Adrenal gland (tissue), 9 donors: ENCODE measurements at regions not wholly inside any gene's neighbourhood (a gene's known extent, or its start where the extent isn't known, plus 50 kb on each side); places are given as distances from the start of the nearest gene placed in this dataset.

Source experiments
- DNase-seq, 7 donors: peaks; one replicate each; pipeline ENCODE4 v3.0.0-alpha.2; 2019 to 2020
- H3K27ac ChIP-seq, 5 donors: fragments of 200-600 bp; sonication (generic) in 4 of 5; 1 replicate in 3 of 5; 2 replicates in 2 of 5; pipeline versions ENCODE4 v1.5.1 to v1.8.0; 2016 to 2020; ENCODE audit warnings: mild to moderate bottlenecking in 1 of 5
- H3K27me3 ChIP-seq: fragments of 200-600 bp; 2 replicates; pipeline ENCODE4 v1.8.0; 2021
- H3K36me3 ChIP-seq, 2 donors: fragments of 200-600 bp; replicated peaks in 1 of 2; 1 replicate in 1 of 2; 2 replicates in 1 of 2; pipeline versions ENCODE4 v1.5.1 to v1.8.0; 2018 to 2022
- H3K4me1 ChIP-seq, 2 donors: fragments of 200-600 bp; replicated peaks in 1 of 2; 1 replicate in 1 of 2; 2 replicates in 1 of 2; pipeline versions ENCODE4 v1.5.1 to v1.8.0; 2018 to 2021
- H3K4me3 ChIP-seq, 4 donors: fragments of 200-600 bp; sonication (generic) in 3 of 4; one replicate each; pipeline ENCODE4 v1.5.1; 2016 to 2018
- H3K9me3 ChIP-seq, 3 donors: fragments of 200-600 bp; sonication (generic) in 1 of 3; replicated peaks in 1 of 3; 1 replicate in 2 of 3; 2 replicates in 1 of 3; pipeline versions ENCODE4 v1.5.1 to v1.8.0; 2016 to 2021
- POLR2A ChIP-seq, 2 donors: fragments of 450-650 bp; IDR thresholded peaks; one replicate each; pipeline ENCODE4 v1.6.1; 2017; ENCODE audit warnings: antibody characterized with exemption in 2 of 2, mild to moderate bottlenecking in 2 of 2, moderate library complexity in 1 of 2
- WGBS, 4 donors: extraction: QIAGEN DNeasy Blood & Tissue Kit in 2 of 4; methylation state at CpG; one replicate each; pipeline versions ENCODE4 v1.1.5 to v1.1.7; 2013 to 2017; 5-methylcytosine and 5-hydroxymethylcytosine counted together
- intact Hi-C, 2 donors: fragments of 100-400 bp; cut with DNase I; formaldehyde crosslinking; loops; one replicate each; pipeline versions ENCODE4 v1.14.1 to v1.15.0; 2022 to 2023
- TF ChIP-seq, protein P1 (sequence below), 6 experiments: fragments of 450-650 bp in 4 of 6; fragments of 200-600 bp in 2 of 6; sonication (generic) in 1 of 6; IDR thresholded peaks; 1 replicate in 5 of 6; 2 replicates in 1 of 6; pipeline versions ENCODE4 v1.5.1 to v1.8.0; 2016 to 2021; ENCODE audit warnings: antibody characterized with exemption in 6 of 6, mild to moderate bottlenecking in 2 of 6, moderate library complexity in 1 of 6
- donor health status: healthy with polysubstance abuse.
- donor health status: Bipolar disorder and iron deficiency.
- donor health status: DM: yes; HTN: yes; CAD: no.
- donor health status: DM: no; HTN: no; CAD: no.
- donor health status: DM: no; HTN: no; CAD: no.

DNA sequence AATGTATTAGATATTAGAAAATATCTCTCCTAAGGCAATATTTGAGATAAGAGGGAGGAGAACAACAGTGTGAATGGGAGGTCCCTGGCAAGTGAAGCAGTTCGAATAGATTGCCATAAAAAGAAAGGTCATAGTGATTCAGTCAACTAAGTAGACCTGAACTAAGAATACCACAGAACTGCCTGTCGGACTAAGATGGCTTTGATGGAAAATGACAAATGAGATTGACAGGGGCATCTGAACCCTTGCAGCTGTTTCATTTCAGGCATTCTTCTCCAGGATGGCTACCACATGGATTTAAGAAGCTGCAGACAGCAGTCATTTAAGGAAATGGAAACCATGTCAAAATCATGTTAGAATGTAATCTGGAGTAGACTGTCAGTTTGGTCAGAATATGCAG, 308.4 kb upstream of the MEF2C start:
- no peak for DNase-seq
- Histone ChIP-seq H3K27ac (no peak overlapping the region), H3K4me3 (no peak overlapping the region), H3K9me3 (no peaks in the 10 kb centered on the region), H3K36me3 (no peaks in the 10 kb centered on the region), H3K4me1 (no peaks in the 10 kb centered on the region), H3K27me3 (no peaks in the 10 kb centered on the region)
- intact Hi-C loops, result no loop called here
- TF ChIP-seq, protein P1, sequence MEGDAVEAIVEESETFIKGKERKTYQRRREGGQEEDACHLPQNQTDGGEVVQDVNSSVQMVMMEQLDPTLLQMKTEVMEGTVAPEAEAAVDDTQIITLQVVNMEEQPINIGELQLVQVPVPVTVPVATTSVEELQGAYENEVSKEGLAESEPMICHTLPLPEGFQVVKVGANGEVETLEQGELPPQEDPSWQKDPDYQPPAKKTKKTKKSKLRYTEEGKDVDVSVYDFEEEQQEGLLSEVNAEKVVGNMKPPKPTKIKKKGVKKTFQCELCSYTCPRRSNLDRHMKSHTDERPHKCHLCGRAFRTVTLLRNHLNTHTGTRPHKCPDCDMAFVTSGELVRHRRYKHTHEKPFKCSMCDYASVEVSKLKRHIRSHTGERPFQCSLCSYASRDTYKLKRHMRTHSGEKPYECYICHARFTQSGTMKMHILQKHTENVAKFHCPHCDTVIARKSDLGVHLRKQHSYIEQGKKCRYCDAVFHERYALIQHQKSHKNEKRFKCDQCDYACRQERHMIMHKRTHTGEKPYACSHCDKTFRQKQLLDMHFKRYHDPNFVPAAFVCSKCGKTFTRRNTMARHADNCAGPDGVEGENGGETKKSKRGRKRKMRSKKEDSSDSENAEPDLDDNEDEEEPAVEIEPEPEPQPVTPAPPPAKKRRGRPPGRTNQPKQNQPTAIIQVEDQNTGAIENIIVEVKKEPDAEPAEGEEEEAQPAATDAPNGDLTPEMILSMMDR (IDR thresholded peaks at IDR 0.05), result no peak
- no peak for TF ChIP-seq POLR2A (IDR thresholded peaks at IDR 0.05)
- 65 to 74% (median 68%) methylated on average over 2 of the region's 2 CpGs for WGBS, 4 donors

DNA sequence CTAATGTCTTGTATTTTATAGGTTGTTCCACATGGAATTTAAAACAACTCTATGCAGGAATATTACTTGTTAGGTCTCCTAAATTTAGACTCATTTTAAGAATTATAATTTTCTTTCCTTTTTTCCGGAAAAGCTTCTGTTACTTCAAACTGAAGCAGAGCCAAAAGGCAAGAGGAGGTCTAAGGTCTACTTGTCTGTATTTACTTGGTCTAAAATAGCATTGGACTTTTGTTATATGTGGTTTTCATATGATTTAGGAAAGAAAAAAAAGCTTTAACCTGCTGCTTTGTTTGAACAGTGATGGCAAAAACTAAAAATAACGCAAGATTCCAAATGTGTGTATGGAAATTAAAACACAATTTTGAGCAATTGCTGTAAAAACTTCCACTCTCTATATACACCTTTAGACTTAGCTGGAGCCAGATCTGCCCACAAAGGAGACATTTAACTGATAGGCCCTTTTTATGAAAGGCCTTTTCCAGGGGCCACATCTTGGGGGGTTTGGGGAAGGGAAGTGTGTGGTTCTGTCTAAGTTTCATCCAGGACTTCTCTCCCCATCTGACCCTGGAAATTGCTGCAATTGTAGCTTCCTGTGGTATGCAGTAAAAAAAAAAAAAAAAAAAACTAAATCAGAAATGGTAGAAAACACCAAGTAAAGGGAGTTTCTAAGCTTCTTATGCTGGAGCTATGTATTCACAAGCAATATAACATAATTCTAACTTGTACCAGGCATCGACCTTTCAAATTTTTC, 307.7 kb upstream of the MEF2C start:
- no peaks in the 10 kb centered on the region for H3K4me1 ChIP-seq
- TF ChIP-seq, protein P1 (IDR thresholded peaks at IDR 0.05), result no peak
- TF ChIP-seq POLR2A (IDR thresholded peaks at IDR 0.05), result no peak
- no peaks in the 10 kb centered on the region for H3K27me3 ChIP-seq
- H3K36me3 ChIP-seq, result no peaks in the 10 kb centered on the region
- H3K27ac ChIP-seq, result no peak overlapping the region
- no peaks in the 10 kb centered on the region for H3K9me3 ChIP-seq
- no peak for DNase-seq
- H3K4me3 ChIP-seq, result no peak overlapping the region
- intact Hi-C loops, result no loop called here
- WGBS, 4 donors, result 82 to 88% (median 85%) methylated on average over 3 of the region's 3 CpGs

DNA sequence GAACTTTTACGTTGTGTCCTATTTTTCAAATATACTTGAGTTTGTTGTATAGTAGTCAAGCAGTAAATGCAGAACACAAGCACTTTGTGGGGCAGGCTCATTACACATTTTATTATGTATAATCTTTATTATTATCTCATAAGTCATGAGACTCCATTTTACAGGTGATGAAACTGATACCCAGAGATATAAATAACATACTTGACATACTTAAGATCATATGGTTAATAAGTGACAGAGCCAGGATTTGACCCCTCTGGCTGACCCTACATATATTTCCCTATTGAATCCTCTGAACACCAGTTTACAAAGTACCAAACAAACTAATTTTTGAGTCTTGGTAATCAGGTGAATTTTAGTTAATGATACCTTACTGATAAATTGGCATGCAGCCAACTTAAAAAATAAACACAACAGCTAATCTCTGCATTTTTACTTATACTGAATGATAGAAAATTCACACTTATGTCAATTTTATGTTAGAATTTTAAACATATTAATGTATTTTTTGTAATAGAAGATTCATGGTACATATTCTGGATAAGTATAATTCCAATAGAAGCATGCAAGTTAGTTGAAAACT, 305.0 kb upstream of the MEF2C start:
- WGBS, 4 donors, result 95 to 97% (median 95%) methylated on average over 1 of the region's 1 CpG

DNA sequence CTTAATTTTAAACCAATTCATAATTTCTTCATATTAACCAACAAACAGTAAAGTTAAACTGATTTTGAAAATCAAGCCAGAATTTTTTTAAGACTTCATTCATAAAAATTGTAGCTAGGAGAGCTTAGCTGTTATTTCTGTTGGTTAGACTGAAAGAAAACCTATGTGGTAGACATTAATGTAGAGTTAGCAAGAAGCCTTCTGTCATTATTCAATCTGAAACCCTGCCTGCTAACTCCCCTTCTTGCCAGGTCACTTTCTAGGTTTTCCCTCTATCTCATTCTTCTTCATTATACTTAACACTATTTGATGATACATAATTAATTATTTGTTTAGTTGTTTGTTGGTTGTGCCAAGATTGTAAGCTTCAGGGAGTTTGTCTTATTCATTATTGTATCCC, 304.3 kb upstream of the MEF2C start:
- intact Hi-C loops, result no loop called here
- Histone ChIP-seq H3K9me3 (no peaks in the 10 kb centered on the region), H3K27me3 (no peaks in the 10 kb centered on the region), H3K27ac (no peak overlapping the region), H3K4me1 (no peaks in the 10 kb centered on the region), H3K36me3 (no peaks in the 10 kb centered on the region), H3K4me3 (no peak overlapping the region)
- no peak for TF ChIP-seq POLR2A (IDR thresholded peaks at IDR 0.05)
- DNase-seq, result no peak

More for the DNA sequence above, 305.0 kb upstream of the MEF2C start:
- H3K9me3 ChIP-seq, result no peaks in the 10 kb centered on the region
- TF ChIP-seq, protein P1 (IDR thresholded peaks at IDR 0.05), result no peak
- TF ChIP-seq POLR2A (IDR thresholded peaks at IDR 0.05), result no peak
- intact Hi-C loops, result no loop called here
- no peaks in the 10 kb centered on the region for H3K4me1 ChIP-seq
- H3K27ac ChIP-seq, result no peak overlapping the region
- no peak overlapping the region for H3K4me3 ChIP-seq
- no peaks in the 10 kb centered on the region for H3K36me3 ChIP-seq
- no peaks in the 10 kb centered on the region for H3K27me3 ChIP-seq
- no peak for DNase-seq

DNA sequence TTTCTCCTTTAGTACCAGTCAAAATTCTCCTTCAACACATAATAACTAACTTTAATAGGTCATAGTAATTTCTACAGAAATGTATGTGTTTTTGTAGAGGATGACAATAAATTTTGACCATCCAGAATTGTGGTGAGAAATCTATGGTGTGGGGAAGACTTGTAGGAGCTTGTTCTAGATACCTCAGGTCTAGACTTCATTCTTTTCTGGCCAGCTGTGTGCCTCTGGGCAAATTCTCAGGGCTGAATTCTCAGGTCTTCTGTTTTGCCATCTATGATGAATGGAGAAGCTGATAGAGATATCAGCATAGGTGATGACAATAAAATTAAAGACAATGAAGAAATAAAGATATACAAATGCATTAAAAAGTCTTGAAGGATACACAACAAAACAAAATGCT, 298.6 kb upstream of the MEF2C start:
- Histone ChIP-seq H3K4me3 (no peak overlapping the region), H3K4me1 (no peaks in the 10 kb centered on the region), H3K27ac (no peak overlapping the region), H3K27me3 (no peaks in the 10 kb centered on the region), H3K9me3 (no peaks in the 10 kb centered on the region), H3K36me3 (no peaks in the 10 kb centered on the region)
- TF ChIP-seq POLR2A (IDR thresholded peaks at IDR 0.05), result no peak
- TF ChIP-seq, protein P1 (IDR thresholded peaks at IDR 0.05), result no peak
- intact Hi-C loops, result no loop called here
- no peak for DNase-seq
